Activated CD8-positive, alpha-beta T cell treated with anti-CD3 and anti-CD28 coated beads for 36 hours (primary cell): ENCODE measurements at regions not wholly inside any gene's neighbourhood (a gene's known extent, or its start where the extent isn't known, plus 50 kb on each side); places are given as distances from the start of the nearest gene placed in this dataset.

ENCODE experiments used
- ATAC-seq: fragments of 200-7000 bp; cut with Tn5 transposase; one replicate; pipeline ENCODE4 v1.10.0; 2021; ENCODE audit warnings: mild to moderate bottlenecking, moderate library complexity
- CTCF ChIA-PET: fragments of 350-600 bp; sonication (Branson Sonifier 250); formaldehyde crosslinking; loops from one replicate; lab custom pipeline; 2021; ENCODE audit warnings: antibody characterized with exemption; lab: Charles Lee
- POLR2A ChIA-PET: fragments of 350-600 bp; sonication (Branson Sonifier 250); formaldehyde crosslinking; loops from one replicate; lab custom pipeline; 2021; ENCODE audit warnings: antibody characterized with exemption; lab: Charles Lee
- DNase-seq: peaks from one replicate; pipeline ENCODE4 v3.0.0-alpha.2; 2020
- H3K27ac Mint-ChIP-seq: one replicate; pipeline ENCODE4 v1.8.0; 2021; ENCODE audit warnings: mild to moderate bottlenecking, mixed read lengths
- H3K27me3 Mint-ChIP-seq: one replicate; pipeline ENCODE4 v1.8.0; 2021; ENCODE audit warnings: mixed read lengths
- H3K36me3 Mint-ChIP-seq: one replicate; pipeline ENCODE4 v1.8.0; 2021; ENCODE audit warnings: low read depth, mixed read lengths
- H3K4me1 Mint-ChIP-seq: one replicate; pipeline ENCODE4 v1.8.0; 2021; ENCODE audit warnings: low read depth, mixed read lengths
- H3K4me3 Mint-ChIP-seq: one replicate; pipeline ENCODE4 v1.8.0; 2021; ENCODE audit warnings: mild to moderate bottlenecking, moderate library complexity, mixed read lengths
- H3K9me3 Mint-ChIP-seq: one replicate; pipeline ENCODE4 v1.8.0; 2021; ENCODE audit warnings: mixed read lengths
- intact Hi-C: fragments of 100-400 bp; cut with micrococcal nuclease; formaldehyde crosslinking; loops from one replicate; pipeline ENCODE4 v1.10.0; 2022
- TF ChIP-seq, protein P1 (sequence below): fragments of 200-600 bp; IDR thresholded peaks from one replicate; pipeline ENCODE4 v1.8.0; 2022; ENCODE audit warnings: antibody characterized with exemption, mild to moderate bottlenecking

DNA sequence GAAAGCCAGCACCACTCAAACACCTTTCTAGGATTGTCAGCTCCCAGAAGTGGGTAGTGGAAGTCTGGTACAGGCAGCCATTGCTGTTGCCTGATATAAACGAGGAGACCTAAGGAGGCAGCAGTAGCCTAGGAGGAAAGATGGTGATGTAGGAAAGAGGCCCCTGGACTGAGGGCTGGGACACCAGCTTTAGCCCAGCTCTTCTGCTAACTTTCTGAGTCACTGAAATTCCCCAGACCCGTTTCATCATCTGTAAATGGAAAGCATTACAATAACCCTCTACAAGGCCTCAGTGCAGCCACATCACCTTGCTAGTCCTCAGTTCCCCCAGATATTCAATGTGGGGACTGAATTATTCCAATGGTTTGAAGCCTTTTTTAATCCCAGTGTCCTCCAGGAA, 336.5 kb downstream of the TNS1 start:
- TF ChIP-seq, protein P1, sequence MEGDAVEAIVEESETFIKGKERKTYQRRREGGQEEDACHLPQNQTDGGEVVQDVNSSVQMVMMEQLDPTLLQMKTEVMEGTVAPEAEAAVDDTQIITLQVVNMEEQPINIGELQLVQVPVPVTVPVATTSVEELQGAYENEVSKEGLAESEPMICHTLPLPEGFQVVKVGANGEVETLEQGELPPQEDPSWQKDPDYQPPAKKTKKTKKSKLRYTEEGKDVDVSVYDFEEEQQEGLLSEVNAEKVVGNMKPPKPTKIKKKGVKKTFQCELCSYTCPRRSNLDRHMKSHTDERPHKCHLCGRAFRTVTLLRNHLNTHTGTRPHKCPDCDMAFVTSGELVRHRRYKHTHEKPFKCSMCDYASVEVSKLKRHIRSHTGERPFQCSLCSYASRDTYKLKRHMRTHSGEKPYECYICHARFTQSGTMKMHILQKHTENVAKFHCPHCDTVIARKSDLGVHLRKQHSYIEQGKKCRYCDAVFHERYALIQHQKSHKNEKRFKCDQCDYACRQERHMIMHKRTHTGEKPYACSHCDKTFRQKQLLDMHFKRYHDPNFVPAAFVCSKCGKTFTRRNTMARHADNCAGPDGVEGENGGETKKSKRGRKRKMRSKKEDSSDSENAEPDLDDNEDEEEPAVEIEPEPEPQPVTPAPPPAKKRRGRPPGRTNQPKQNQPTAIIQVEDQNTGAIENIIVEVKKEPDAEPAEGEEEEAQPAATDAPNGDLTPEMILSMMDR, result no peak
- Mint-ChIP-seq H3K36me3 (peaks cover 3% of the 10 kb centered on the region), H3K27me3 (no peaks in the 10 kb centered on the region), H3K4me3 (no peak overlapping the region), H3K4me1 (peaks cover 40% of the 10 kb centered on the region), H3K9me3 (no peaks in the 10 kb centered on the region), H3K27ac (peak overlapping the region; percentile 7)
- POLR2A ChIA-PET, result no interaction called here
- intact Hi-C loops, result no loop called here
- CTCF ChIA-PET, result interaction anchor here (1.4 to 2.6 kb wide), 2 partner anchors 16 to 17 kb away, joined by 3 to 12 read pairs; no protein-coding TSS in a partner anchor
- ATAC-seq, result peak; percentile 87
- DNase-seq, result peak; percentile 38

DNA sequence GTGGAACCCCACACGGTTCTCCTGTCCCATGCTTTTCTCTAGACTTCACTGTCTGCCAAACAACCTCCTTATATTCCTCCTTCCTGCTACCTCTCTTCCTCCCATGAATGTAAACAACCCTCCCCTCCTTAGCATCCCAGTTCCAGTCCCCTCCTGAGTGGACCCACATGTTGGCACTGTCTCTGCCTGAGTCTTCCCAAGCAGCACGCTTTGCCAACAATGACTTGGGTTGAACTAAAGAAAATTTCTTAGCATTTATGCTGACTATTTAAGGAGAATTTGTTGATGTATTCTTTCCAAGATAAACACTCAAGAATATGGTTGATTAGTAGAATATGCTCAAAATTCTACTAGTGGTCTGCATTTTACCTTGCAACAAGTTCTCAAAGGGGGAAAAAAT, 338.0 kb downstream of the TNS1 start:
- Mint-ChIP-seq H3K27ac (no peak overlapping the region), H3K9me3 (no peaks in the 10 kb centered on the region), H3K27me3 (no peaks in the 10 kb centered on the region), H3K36me3 (peaks cover 3% of the 10 kb centered on the region), H3K4me1 (peaks cover 51% of the 10 kb centered on the region), H3K4me3 (no peak overlapping the region)
- TF ChIP-seq, protein P1, result no peak
- ChIA-PET CTCF (interaction anchor here (1.5 kb wide), 1 partner anchor 14 kb away, joined by 5 read pairs; no protein-coding TSS in a partner anchor), POLR2A (no interaction called here)
- DNase-seq (no peak), ATAC-seq (no peak)
- intact Hi-C loops, result no loop called here

DNA sequence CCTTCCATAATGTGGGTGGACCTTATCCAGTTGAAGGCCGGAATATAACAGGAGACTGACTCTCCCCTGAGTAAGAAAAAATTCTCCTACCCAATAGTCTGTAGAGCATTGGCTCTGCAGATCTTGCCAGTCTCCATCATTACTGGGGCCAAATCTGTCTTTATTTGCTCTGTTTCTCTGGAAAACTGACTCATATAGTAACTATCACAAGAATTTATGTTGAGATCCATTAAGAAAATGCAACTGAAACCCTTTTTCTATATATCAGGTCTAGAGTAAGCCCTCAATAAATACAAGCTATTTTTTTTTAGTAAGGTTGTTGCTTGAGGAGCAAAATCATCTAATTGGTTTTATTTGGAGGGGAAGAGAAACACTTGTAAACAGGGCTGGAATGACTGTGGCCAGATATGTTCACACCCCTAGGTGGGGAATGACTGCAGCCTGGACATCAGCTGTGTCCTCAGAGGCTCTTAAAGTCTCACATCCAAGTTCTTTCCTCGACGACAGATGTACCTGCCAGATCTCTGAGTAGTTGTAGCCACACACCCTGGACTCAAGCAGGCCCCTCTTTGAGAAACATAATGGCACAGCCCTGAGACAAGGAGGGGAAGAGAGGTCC, 339.7 kb downstream of the TNS1 start:
- POLR2A ChIA-PET, result no interaction called here
- Mint-ChIP-seq H3K36me3 (peaks cover 3% of the 10 kb centered on the region), H3K9me3 (no peaks in the 10 kb centered on the region), H3K27me3 (no peaks in the 10 kb centered on the region), H3K4me1 (peaks cover 55% of the 10 kb centered on the region), H3K4me3 (no peak overlapping the region), H3K27ac (no peak overlapping the region)
- TF ChIP-seq, protein P1, result no peak
- DNase-seq (no peak), ATAC-seq (peak; percentile 37)
- intact Hi-C loops, result no loop called here
- CTCF ChIA-PET, result interaction anchor here (1.2 to 1.5 kb wide), 3 partner anchors 13 to 50 kb away, joined by 3 to 5 read pairs (median 3); no protein-coding TSS in a partner anchor

DNA sequence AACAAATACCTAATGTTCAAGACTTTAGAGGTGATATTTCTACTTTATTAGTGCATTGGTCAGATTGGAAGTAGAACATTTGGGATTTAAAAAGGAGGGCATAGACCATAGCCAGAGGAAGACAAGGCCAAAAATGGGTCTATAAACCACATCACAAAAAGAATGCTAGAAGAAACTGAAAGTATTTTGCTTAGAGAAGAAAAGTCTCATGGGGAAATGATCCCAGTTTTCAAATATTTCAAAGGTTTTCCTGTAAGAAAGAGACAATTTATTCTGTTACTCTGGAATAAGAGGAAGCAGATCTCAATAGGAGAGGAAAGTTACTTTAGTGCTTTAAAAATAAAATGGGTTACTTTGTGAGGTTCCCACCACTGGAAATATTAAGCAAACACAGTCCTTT, 341.4 kb downstream of the TNS1 start:
- POLR2A ChIA-PET, result no interaction called here
- H3K36me3 Mint-ChIP-seq, result peaks cover 3% of the 10 kb centered on the region
- peaks cover 51% of the 10 kb centered on the region for H3K4me1 Mint-ChIP-seq
- ATAC-seq (no peak), DNase-seq (no peak)
- no peaks in the 10 kb centered on the region for H3K9me3 Mint-ChIP-seq
- TF ChIP-seq, protein P1, result no peak
- no peak overlapping the region for H3K4me3 Mint-ChIP-seq
- no peaks in the 10 kb centered on the region for H3K27me3 Mint-ChIP-seq
- H3K27ac Mint-ChIP-seq, result no peak overlapping the region
- CTCF ChIA-PET, result no interaction called here
- intact Hi-C loops, result no loop called here

DNA sequence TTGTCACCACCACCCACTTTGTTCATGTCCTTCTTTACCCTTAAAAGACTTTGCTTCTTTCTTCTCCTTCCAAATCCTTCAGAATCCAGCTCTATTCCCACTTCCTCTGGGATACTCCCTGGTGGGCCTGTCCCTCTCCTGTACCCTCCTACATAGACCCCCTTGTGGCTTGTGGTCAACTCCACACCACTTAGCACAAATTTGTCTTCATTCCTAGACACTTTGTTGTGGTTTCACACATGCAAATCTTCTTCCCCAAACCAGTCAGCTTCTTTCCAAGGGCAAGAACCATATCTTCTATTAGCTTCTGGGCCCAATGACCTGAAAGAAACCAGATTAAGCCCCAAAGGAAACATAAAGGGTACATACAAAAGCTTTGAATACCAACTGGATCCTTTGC, 342.4 kb downstream of the TNS1 start:
- no peak for ATAC-seq
- intact Hi-C loops, result no loop called here
- TF ChIP-seq, protein P1, result no peak

More for the DNA sequence above, 342.4 kb downstream of the TNS1 start:
- Mint-ChIP-seq H3K27ac (no peak overlapping the region), H3K4me3 (no peak overlapping the region), H3K9me3 (no peaks in the 10 kb centered on the region), H3K4me1 (peaks cover 43% of the 10 kb centered on the region), H3K27me3 (no peaks in the 10 kb centered on the region), H3K36me3 (peaks cover 3% of the 10 kb centered on the region)
- ChIA-PET POLR2A (no interaction called here), CTCF (interaction anchor here (1.1 kb wide), 1 partner anchor 9 kb away, joined by 3 read pairs; no protein-coding TSS in a partner anchor)
- DNase-seq, result peak; percentile 6
